H1 (cell line): ENCODE measurements at regions not wholly inside any gene's neighbourhood (a gene's known extent, or its start where the extent isn't known, plus 50 kb on each side); places are given as distances from the start of the nearest gene placed in this dataset.
"Not testable (repeated sequence)": the region's sequence is repeated elsewhere in the genome, so short reads cannot be mapped to it uniquely, and the experiment has no call there.

Experiments used
- CTCF ChIA-PET: fragments of 300-600 bp; sonication (Branson Sonifier 250); formaldehyde crosslinking; loops from one replicate; lab custom pipeline; 2021; ENCODE audit not compliant: partially characterized antibody; lab: Charles Lee
- POLR2A ChIA-PET: fragments of 300-600 bp; sonication (Branson Sonifier 250); formaldehyde crosslinking; loops from one replicate; lab custom pipeline; 2021; ENCODE audit warnings: inconsistent platforms; ENCODE audit not compliant: partially characterized antibody; lab: Charles Lee
- DNase-seq, 2 experiments: peaks; one replicate each; pipeline versions ENCODE4 v3.0.0 to v3.0.0-alpha.2; 2010 to 2022; ENCODE audit warnings: low spot score in 2 of 2, low read depth in 1 of 2, mixed read lengths in 1 of 2
- FAIRE-seq: peaks from 2 replicates; lab custom pipeline; 2011; peaks lifted over from hg19 to GRCh38; lab: Jason Lieb, UNC
- H2AFZ ChIP-seq: 2 replicates; pipeline ENCODE4 v1.8.1; 2012; ENCODE audit warnings: low read length, inconsistent platforms
- H2AK5ac ChIP-seq: 2 replicates; pipeline ENCODE4 v1.6.1; 2013; ENCODE audit warnings: low read depth, low read length
- H2BK120ac ChIP-seq: replicated peaks from 2 replicates; pipeline ENCODE3; 2013; ENCODE audit warnings: low read depth, low read length, inconsistent platforms
- H2BK12ac ChIP-seq: 2 replicates; pipeline ENCODE4 v1.6.1; 2013; ENCODE audit warnings: low read depth, low read length
- H2BK15ac ChIP-seq: 2 replicates; pipeline ENCODE4 v1.6.1; 2013; ENCODE audit warnings: low read length
- H2BK20ac ChIP-seq: 2 replicates; pipeline ENCODE4 v1.6.1; 2013; ENCODE audit warnings: low read length
- H2BK5ac ChIP-seq: 2 replicates; pipeline ENCODE4 v1.6.1; 2013; ENCODE audit warnings: low read depth, low read length
- H3K14ac ChIP-seq: 2 replicates; pipeline ENCODE4 v1.6.1; 2013; ENCODE audit warnings: inconsistent platforms; ENCODE audit not compliant: insufficient read length
- H3K18ac ChIP-seq: 2 replicates; pipeline ENCODE4 v1.6.1; 2013; ENCODE audit warnings: low read length; ENCODE audit errors: extremely low read depth
- H3K23ac ChIP-seq: 2 replicates; pipeline ENCODE4 v1.6.1; 2013; ENCODE audit warnings: inconsistent platforms; ENCODE audit not compliant: insufficient read length
- H3K23me2 ChIP-seq: 2 replicates; pipeline ENCODE4 v1.6.1; 2013; ENCODE audit warnings: low read depth, low read length
- H3K27ac ChIP-seq: 2 replicates; pipeline ENCODE4 v1.6.1; 2011; ENCODE audit warnings: low read depth, low read length, inconsistent platforms
- H3K27me3 ChIP-seq, 4 experiments: replicated peaks in 1 of 4; 1 replicate in 1 of 4; 2 replicates in 3 of 4; pipeline versions ENCODE4 v1.6.1 to v1.8.1; 2011 to 2013; ENCODE audit warnings: low read length in 3 of 4, mild to moderate bottlenecking in 3 of 4, inconsistent platforms in 2 of 4, mixed read lengths in 2 of 4, moderate library complexity in 1 of 4; ENCODE audit not compliant: control insufficient read depth in 3 of 4, insufficient read depth in 3 of 4; ENCODE audit errors: extremely low read depth in 1 of 4
- H3K36me3 ChIP-seq, 4 experiments: 2 replicates each; pipeline versions ENCODE4 v1.6.1 to v1.8.1; 2011 to 2013; ENCODE audit warnings: mild to moderate bottlenecking in 4 of 4, low read length in 3 of 4, moderate library complexity in 2 of 4, control low read depth in 1 of 4, inconsistent platforms in 1 of 4; ENCODE audit not compliant: insufficient read depth in 4 of 4, control insufficient read depth in 2 of 4
- H3K4ac ChIP-seq: replicated peaks from 2 replicates; pipeline ENCODE3; 2013; ENCODE audit warnings: low read length, low read depth, mixed read lengths, inconsistent platforms; ENCODE audit not compliant: insufficient read length
- H3K4me1 ChIP-seq, 4 experiments: replicated peaks in 1 of 4; 1 replicate in 1 of 4; 2 replicates in 3 of 4; pipeline versions ENCODE4 v1.6.1 to v1.8.1; 2011 to 2013; ENCODE audit warnings: low read length in 3 of 4, inconsistent platforms in 2 of 4, mixed read lengths in 1 of 4; ENCODE audit not compliant: insufficient read depth in 4 of 4, control insufficient read depth in 3 of 4
- H3K4me2 ChIP-seq, 2 experiments: 2 replicates each; pipeline versions ENCODE4 v1.6.1 to v1.8.1; 2011 to 2013; ENCODE audit warnings: low read depth in 2 of 2, low read length in 2 of 2, control low read depth in 1 of 2, inconsistent platforms in 1 of 2, mild to moderate bottlenecking in 1 of 2; ENCODE audit not compliant: insufficient read depth in 1 of 2
- H3K4me3 ChIP-seq, 4 experiments: fragments of 200-600, 300-600 bp in 1 of 4; sonication (generic), shearing (Covaris generic), sonication (Bioruptor Twin) in 1 of 4; 2 replicates each; pipeline versions ENCODE4 v1.5.1 to v1.8.1; 2011 to 2016; ENCODE audit warnings: low read length in 4 of 4, low read depth in 3 of 4, control low read depth in 2 of 4, inconsistent platforms in 2 of 4, mild to moderate bottlenecking in 2 of 4, mixed read lengths in 1 of 4, moderate library complexity in 1 of 4; ENCODE audit not compliant: insufficient read depth in 2 of 4; ENCODE audit errors: extremely low read depth in 1 of 4
- H3K56ac ChIP-seq: replicated peaks from 2 replicates; pipeline ENCODE3; 2013; ENCODE audit warnings: low read depth, mild to moderate bottlenecking, mixed read lengths, low read length, inconsistent platforms; ENCODE audit not compliant: insufficient read length
- H3K79me1 ChIP-seq: 2 replicates; pipeline ENCODE4 v1.6.1; 2013; ENCODE audit warnings: low read depth, low read length, control low read depth
- H3K79me2 ChIP-seq, 2 experiments: 2 replicates each; pipeline versions ENCODE4 v1.6.1 to v1.8.1; 2012 to 2013; ENCODE audit warnings: low read length in 2 of 2, mild to moderate bottlenecking in 2 of 2, inconsistent platforms in 1 of 2; ENCODE audit not compliant: insufficient read depth in 2 of 2, control insufficient read depth in 1 of 2
- H3K9ac ChIP-seq, 4 experiments: replicated peaks in 1 of 4; 1 replicate in 1 of 4; 2 replicates in 3 of 4; pipeline versions ENCODE4 v1.6.1 to v1.8.1; 2011 to 2013; ENCODE audit warnings: low read depth in 3 of 4, low read length in 3 of 4, control low read depth in 2 of 4, mild to moderate bottlenecking in 2 of 4, moderate library complexity in 2 of 4, inconsistent platforms in 1 of 4; ENCODE audit errors: extremely low read depth in 1 of 4
- H3K9me3 ChIP-seq, 2 experiments: 2 replicates each; pipeline versions ENCODE4 v1.6.1 to v1.8.1; 2012 to 2013; ENCODE audit warnings: mild to moderate bottlenecking in 2 of 2, moderate library complexity in 2 of 2, control low read depth in 1 of 2, inconsistent platforms in 1 of 2, low read depth in 1 of 2, low read length in 1 of 2, mixed read lengths in 1 of 2; ENCODE audit not compliant: insufficient read depth in 2 of 2
- H4K20me1 ChIP-seq, 2 experiments: replicated peaks in 1 of 2; 2 replicates each; pipeline versions ENCODE3 to v1.8.1; 2011 to 2013; ENCODE audit warnings: inconsistent platforms in 2 of 2, low read length in 2 of 2, mild to moderate bottlenecking in 1 of 2; ENCODE audit not compliant: insufficient read depth in 2 of 2, control insufficient read depth in 1 of 2
- H4K5ac ChIP-seq: 2 replicates; pipeline ENCODE4 v1.6.1; 2013; ENCODE audit warnings: low read length, low read depth, mixed read lengths, inconsistent platforms; ENCODE audit not compliant: insufficient read length
- H4K8ac ChIP-seq: 2 replicates; pipeline ENCODE4 v1.8.0; 2013; ENCODE audit warnings: mild to moderate bottlenecking, moderate library complexity, low read length, inconsistent platforms; ENCODE audit not compliant: insufficient read depth; ENCODE audit errors: extremely low read depth
- H4K91ac ChIP-seq: replicated peaks from 2 replicates; pipeline ENCODE3; 2013; ENCODE audit warnings: low read length, mixed read lengths, inconsistent platforms; ENCODE audit not compliant: insufficient read length
- WGBS, 2 experiments: shearing (Covaris generic) in 1 of 2; methylation state at CpG; one replicate each; pipeline versions ENCODE4 v1.1.6 to v1.1.7; 2013 to 2015; ENCODE audit warnings: low lambda C conversion rate in 2 of 2, mixed read lengths in 2 of 2, inconsistent platforms in 1 of 2, low coverage in 1 of 2, missing lambda C conversion rate in 1 of 2; ENCODE audit not compliant: insufficient replicate concordance in 2 of 2, insufficient coverage in 1 of 2, insufficient read length in 1 of 2; ENCODE audit errors: extremely low coverage in 1 of 2, missing lambda C conversion rate in 1 of 2; 5-methylcytosine and 5-hydroxymethylcytosine counted together

GRCh38 chr14:35214402-35214801 is 77.8 kb upstream of the PSMA6 start:
- not testable (repeated sequence) for H2BK5ac ChIP-seq, H3K27ac ChIP-seq, H3K56ac ChIP-seq, H2AK5ac ChIP-seq, H3K18ac ChIP-seq, H3K79me2 ChIP-seq, H2BK12ac ChIP-seq, H2BK120ac ChIP-seq, H3K4me2 ChIP-seq, H4K91ac ChIP-seq, H3K36me3 ChIP-seq, H3K23me2 ChIP-seq, H2BK20ac ChIP-seq, H3K4me3 ChIP-seq, H3K14ac ChIP-seq, H3K27me3 ChIP-seq, H2BK15ac ChIP-seq, H3K4ac ChIP-seq, H4K8ac ChIP-seq, H2AFZ ChIP-seq, H3K79me1 ChIP-seq, DNase-seq, H3K9ac ChIP-seq, FAIRE-seq, H3K9me3 ChIP-seq, H3K23ac ChIP-seq, H3K4me1 ChIP-seq, H4K20me1 ChIP-seq, H4K5ac ChIP-seq
- POLR2A ChIA-PET, result interaction anchor here (1.2 kb wide), 1 partner anchor 128 kb away, joined by 3 read pairs; no protein-coding TSS in a partner anchor
- CTCF ChIA-PET, result interaction anchor here (0.5 to 2.6 kb wide), 26 partner anchors 8 to 210 kb away, joined by 3 to 15 read pairs (median 5); partner anchors contain the start of genes NFKBIA and PSMA6
- 90% methylated on average over 4 of the region's 4 CpGs; no CpG with 5 or more reads in 1 of the 2 experiments for WGBS, 2 experiments
